HG02798 (cell line): ENCODE measurements at regions not wholly inside any gene's neighbourhood (a gene's known extent, or its start where the extent isn't known, plus 50 kb on each side); places are given as distances from the start of the nearest gene placed in this dataset.
"Not testable (repeated sequence)": the region's sequence is repeated elsewhere in the genome, so short reads cannot be mapped to it uniquely, and the experiment has no call there.

ENCODE experiments used
- ATAC-seq: cut with Tn5 transposase; IDR thresholded peaks from one replicate; pipeline ENCODE4 v1.9.1; 2021; ENCODE audit warnings: mild to moderate bottlenecking; ENCODE audit not compliant: unreplicated experiment, poor library complexity

DNA sequence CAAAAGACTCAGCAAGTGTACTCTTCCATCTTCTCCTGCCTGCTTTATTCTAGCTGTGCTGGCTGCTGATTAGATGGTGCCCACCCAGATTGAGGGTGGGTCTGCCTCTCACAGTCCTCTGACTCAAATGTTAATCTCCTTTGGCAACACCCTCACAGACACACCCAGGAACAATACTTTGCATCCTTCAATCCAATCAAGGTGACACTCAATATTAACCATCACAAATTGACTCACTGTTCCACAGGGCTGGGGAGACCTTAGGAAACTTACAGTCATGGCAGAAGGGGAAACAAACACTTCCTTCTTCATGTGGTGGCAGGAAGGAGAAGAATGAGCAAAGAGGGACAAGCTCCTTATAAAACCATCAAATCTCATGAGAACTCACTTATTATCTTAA lies 94.9 kb upstream of the PLSCR5 start:
- ATAC-seq: not testable (repeated sequence)

DNA sequence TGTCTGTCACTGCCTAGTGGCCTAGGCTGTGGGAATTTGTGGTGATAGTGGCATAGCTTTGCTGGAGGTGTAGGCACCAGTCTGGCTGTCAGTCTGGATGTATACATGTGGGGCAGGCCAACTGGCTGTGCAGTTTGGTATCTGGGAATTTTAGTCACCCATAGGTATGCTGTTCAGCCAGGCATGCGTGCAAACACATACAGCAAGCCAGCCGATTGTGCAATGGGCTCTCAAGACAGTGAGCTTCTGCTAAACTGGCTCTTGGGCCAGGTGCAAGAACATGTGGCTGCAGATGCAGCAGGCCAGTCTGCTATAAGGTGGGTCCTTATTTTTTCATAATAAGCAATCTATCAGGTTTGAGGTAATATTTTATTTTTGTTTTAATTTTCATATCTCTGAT lies 87.1 kb upstream of the PLSCR5 start:
- no peak for ATAC-seq

DNA sequence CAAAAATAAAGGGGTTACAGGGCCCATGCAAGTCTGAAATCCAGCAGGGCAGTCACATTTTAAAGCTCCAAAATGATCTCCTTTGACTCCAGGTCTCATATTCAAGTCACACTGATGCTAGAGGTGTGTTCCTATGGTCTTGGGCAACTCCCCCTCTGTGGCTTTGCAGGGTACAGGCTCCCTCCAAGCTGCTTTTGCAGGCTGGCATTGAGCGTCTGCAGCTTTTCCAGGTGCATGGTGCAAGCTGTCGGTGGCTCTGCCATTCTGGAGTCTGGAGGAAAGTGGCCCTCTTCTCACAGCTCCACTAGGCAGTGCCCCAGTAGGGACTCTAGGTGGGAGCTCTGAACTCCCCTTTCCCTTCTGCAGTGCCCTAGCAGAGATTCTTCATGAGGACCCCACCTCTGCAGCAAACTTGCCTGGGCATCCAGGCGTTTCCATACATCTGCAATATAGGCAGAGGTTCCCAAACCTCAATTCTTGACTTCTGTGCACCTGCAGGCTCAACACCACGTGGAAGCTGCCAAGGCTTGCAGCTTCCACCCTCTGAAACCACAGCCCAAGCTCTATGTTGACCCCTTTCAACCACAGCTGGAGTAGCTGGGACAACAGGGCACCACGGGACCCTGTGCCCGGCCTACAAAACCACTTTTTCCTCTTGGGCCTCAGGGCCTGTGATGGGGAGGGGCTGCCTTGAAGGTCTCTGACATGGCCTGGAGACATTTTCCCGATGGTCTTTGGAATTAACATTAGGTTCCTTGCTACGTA lies 80.1 kb upstream of the PLSCR5 start:
- ATAC-seq: no peak

DNA sequence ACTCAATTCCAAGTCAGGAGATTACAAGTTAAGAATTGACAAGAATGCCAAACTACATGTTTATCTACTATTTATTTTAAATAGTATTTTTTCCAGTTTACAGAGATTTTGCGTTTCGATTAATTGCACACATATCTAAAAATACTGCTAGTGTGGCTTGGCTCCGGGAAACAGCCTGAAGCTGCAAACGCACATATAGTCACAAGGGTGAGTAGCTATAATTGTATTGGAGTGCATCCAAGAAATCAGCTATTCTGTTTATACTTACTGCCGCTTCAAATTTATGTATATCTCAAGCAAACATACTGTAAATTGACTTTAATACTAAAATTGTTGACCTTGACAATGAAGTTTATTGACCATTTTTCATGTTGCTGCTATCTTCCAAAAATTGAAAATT lies 77.0 kb upstream of the PLSCR5 start:
- no peak for ATAC-seq

DNA sequence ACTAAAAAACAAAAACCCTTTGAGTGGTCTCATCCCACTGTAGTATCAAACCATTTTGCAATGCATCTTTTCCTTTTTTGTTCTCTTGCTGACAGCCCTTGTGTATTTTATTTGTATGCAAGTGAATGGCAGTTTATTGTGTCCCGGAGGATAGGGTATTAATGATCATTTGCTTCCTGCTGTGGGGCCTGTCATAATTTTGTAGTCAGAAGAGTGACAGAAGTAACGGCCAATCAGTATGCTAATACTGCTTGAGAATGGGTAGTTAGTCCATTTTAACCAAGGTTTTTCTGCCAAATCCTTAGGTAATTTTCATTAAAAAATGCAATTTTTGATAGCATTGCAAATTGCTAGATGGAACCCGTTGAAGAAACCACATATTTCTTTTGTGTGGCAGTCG lies 75.5 kb upstream of the PLSCR5 start:
- no peak for ATAC-seq

DNA sequence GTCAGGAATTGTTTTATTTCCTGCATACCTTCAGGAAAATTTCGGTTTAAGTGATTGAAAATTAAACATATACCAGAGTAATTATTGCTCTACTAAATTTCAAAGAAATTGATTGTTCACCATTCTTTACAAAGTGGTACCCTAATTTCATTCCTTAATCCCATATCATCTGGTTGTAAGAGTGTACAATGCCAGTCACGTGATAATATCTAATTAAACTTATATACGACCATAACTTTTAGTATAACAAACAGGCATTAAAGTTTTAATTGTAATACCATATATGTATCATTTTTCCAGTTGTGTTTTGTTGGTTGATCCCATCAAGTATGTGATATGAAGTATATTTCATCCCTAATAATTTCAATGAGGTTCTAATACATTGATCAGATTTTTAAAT lies 74.8 kb upstream of the PLSCR5 start:
- no peak for ATAC-seq

DNA sequence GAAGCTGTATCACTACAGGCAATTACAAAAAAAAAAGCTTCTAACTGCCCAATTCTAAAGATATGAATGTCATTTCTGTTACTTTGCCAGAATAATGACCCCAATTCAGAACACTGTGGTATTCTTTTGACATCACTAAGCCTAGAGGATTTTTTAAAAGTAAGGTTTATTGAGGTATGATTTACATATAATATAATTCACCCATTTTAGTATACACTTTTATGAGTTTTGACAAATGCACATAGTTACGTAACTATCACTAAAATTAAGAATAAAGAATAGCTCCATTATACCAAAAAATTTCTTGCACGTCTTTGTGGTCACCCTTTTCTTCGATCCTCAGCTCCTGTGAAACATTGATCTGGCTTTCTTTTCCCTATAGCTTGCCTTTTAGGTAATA lies 74.0 kb upstream of the PLSCR5 start:
- ATAC-seq: no peak

DNA sequence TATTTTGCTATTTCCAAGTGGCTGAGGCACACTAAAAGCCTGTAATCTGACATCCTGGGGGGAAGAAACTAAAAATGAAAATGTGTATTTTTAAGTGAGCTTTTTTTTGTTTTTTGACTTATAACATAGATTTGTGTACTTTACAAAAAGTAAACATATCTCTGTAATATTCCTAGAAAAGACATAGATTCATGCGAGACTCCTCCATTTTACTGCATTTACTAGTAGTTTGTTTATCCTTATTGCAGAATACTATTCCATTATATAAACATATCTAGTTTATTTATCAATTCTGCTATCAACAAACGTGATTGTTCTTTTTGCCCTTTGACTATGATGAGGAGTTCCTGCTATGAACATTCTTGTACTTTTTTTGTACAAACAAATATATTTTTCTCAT lies 67.8 kb upstream of the PLSCR5 start:
- no peak for ATAC-seq

DNA sequence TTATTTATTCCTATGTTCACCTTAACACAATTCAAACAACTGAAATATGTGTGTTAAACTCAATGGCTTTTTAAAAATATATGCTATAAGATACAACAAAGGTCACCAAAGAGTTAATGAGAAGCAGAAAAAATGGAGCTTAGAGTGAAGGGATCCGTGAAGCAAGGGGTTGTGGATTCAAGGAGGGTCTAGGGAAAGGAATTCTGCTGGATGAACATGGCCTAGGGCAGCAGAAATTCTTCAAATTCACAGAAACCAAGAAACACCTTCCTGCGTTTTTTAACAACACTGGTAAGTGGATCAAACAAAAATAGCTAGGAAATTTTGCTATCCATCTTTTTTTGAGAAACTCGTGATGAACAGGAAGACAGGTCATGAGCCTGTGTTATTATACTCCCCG lies 59.3 kb upstream of the PLSCR5 start:
- no peak for ATAC-seq

DNA sequence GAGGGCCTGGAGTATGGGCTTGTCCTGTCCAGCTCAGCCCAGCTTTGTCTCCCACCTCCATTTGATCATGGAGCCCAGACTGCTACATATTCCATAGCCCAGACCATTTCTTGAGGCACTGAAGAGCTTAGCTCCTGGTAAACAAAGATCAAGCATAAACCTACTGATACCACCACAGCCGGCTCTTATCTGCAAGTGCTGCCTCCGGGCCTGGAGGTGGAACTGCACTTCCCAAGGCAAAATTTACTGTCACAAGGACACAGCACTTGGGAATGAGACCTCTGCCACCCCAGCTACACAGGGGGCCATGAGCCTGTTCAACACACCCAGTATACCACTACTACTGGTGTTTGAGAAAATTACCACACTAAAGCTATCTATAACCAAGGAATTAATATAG lies 53.7 kb upstream of the PLSCR5 start:
- ATAC-seq: no peak

DNA sequence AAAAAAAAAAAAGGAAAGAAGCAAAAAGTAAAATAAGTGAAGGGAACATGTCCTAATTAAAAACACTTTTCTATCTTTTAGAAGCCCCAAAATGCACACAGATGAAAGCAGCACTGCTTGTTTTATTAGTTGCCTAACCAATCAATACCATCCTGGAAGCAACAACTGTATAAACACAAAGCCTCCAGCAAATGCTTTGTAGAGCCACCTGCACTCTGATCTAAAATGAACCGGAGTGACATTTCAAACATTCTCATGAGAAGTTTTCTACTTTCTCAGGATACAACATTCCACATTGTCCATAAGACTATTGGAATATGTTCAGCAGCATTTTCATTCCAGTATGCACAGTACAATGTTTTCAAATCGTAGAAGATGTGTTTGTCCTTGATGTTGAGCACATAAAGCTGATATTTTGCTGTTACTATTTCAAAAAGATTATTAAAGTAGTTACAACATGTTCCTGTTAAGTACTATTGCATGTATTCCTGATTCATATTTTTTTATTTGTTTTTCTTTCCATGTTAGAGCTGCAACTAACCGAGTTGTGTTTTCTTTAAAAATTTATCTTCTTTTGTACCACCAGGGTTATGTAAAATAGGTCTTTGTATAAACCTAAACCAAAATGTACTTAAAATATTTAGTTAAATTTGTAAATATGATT lies 50.3 kb upstream of the PLSCR5 start:
- ATAC-seq: no peak
